ENCODE measurements at regions not wholly inside any gene's neighbourhood (a gene's known extent, or its start where the extent isn't known, plus 50 kb on each side); places are given as distances from the start of the nearest gene placed in this dataset.

DNA sequence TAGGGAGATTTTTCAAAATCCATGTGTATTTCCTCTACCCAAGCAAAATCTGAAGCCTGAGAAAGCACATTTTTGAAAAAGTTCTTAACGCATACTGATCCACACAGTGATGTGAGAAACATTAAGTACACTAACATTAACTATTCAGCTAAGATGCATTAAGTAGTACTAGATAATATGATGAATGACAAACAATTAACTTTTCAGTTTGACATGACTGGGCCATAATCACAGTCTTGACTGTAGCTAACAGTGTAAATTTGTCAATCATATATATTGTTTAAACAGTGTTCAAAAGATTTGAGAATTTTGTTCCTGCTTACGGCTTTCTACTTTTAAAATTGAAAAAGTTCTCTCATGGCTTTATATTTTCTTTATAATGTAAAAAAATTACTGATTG is 72.0 kb downstream of the CNTN3 start:
- DNase-seq (ENCODE audit: extremely low spot score), result no peak
- POLR2A ChIA-PET, result no interaction called here
- CTCF ChIA-PET, result interaction anchor here (1.7 kb wide), 1 partner anchor 8 kb away, joined by 5 read pairs; no protein-coding TSS in a partner anchor
- TF ChIP-seq, protein P1, sequence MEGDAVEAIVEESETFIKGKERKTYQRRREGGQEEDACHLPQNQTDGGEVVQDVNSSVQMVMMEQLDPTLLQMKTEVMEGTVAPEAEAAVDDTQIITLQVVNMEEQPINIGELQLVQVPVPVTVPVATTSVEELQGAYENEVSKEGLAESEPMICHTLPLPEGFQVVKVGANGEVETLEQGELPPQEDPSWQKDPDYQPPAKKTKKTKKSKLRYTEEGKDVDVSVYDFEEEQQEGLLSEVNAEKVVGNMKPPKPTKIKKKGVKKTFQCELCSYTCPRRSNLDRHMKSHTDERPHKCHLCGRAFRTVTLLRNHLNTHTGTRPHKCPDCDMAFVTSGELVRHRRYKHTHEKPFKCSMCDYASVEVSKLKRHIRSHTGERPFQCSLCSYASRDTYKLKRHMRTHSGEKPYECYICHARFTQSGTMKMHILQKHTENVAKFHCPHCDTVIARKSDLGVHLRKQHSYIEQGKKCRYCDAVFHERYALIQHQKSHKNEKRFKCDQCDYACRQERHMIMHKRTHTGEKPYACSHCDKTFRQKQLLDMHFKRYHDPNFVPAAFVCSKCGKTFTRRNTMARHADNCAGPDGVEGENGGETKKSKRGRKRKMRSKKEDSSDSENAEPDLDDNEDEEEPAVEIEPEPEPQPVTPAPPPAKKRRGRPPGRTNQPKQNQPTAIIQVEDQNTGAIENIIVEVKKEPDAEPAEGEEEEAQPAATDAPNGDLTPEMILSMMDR (IDR thresholded peaks at IDR 0.05; ENCODE audit: control extremely low read depth, extremely low read depth, low read depth, missing control alignments), result no peak

DNA sequence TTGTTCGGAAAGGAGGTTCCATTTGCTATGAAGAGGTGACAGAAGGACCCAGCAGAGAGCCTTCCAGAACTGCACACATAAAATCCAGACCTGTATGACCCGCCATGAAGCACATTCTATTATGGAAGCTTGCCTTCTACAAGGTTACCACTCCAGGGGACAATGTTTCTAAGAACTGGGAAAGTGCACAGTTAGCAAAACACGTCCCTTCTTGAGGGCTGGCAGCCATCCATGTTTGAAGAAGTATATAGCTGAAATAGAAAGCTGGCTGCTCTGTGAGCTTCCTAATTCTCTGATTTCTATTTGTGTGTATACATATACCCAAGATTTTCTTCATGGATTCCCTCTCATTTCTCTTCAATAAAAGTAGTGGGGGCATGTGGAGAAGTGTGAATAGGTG is 74.6 kb downstream of the CNTN3 start:
- ChIA-PET POLR2A (no interaction called here), CTCF (interaction anchor here (1.9 kb wide), 1 partner anchor 11 kb away, joined by 5 read pairs; no protein-coding TSS in a partner anchor)
- TF ChIP-seq, protein P1 (IDR thresholded peaks at IDR 0.05; ENCODE audit: control extremely low read depth, extremely low read depth, low read depth, missing control alignments), result no peak
- DNase-seq (ENCODE audit: extremely low spot score), result no peak

DNA sequence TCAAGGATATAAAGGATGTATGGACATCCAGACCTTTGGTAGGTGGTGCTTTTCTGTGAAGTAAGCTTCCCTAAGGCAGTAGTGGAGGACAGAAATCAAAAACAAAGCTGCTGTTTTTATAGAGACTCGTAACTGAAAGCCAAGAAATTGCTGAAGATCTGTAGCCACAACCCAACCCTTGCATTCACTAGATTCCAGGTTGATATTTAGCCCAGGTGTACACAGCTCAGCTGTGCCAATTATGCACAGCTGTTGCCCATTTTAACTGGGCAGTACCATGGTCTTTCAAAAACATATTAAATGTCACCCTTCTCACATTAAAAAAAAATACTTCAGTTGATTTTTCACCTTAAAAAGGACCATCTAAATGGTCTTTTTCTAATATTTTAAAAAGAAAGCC is 75.8 kb downstream of the CNTN3 start:
- CTCF ChIA-PET, result interaction anchor here (1.9 kb wide), 1 partner anchor 12 kb away, joined by 5 read pairs; no protein-coding TSS in a partner anchor
- DNase-seq (ENCODE audit: extremely low spot score), result no peak
- POLR2A ChIA-PET, result no interaction called here
- TF ChIP-seq, protein P1 (IDR thresholded peaks at IDR 0.05; ENCODE audit: control extremely low read depth, extremely low read depth, low read depth, missing control alignments), result no peak

DNA sequence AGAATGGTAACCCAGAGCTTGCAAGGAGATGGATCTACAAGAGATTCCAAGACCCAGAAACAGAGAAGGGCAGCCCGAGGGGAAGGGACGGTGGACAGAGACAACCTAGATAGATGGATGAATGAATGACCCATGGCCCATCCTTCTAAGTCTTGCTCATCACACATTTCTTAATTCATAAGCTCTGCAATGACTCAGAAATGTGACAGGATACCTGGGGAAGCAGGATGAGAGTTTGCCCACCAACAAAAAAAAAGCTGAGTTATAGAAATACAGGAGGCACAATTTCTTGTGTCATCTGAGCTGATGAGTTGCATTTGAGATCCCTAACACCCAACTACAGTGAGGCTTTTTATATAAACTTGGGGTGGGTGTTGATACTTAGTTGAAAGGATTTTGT is 76.6 kb downstream of the CNTN3 start:
- no peak for DNase-seq (ENCODE audit: extremely low spot score)
- POLR2A ChIA-PET, result no interaction called here
- TF ChIP-seq, protein P1 (IDR thresholded peaks at IDR 0.05; ENCODE audit: control extremely low read depth, extremely low read depth, low read depth, missing control alignments), result no peak
- CTCF ChIA-PET, result no interaction called here

DNA sequence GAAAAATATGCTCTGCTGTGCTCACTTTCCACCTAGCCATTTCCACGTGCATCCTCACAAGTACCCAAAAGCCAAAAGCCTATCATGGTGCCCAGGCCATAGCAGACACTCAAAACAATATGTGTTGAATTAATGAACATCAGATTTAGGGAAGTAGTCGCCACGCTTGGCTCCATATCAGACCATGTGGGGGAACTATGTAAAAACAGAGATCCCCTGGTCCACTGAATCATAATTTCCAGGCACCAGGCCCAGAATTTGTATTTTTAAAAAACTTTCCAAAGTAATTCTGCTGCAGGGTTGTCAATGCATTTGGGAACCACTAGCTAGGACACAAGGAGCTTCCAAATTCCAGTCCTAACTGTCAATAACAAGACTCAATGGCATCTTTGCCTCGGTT is 77.3 kb downstream of the CNTN3 start:
- POLR2A ChIA-PET, result interaction anchor here (0.6 kb wide), 1 partner anchor 880 kb away, joined by 6 read pairs; no protein-coding TSS in a partner anchor
- CTCF ChIA-PET, result no interaction called here
- TF ChIP-seq, protein P1 (IDR thresholded peaks at IDR 0.05; ENCODE audit: control extremely low read depth, extremely low read depth, low read depth, missing control alignments), result no peak
- no peak for DNase-seq (ENCODE audit: extremely low spot score)

DNA sequence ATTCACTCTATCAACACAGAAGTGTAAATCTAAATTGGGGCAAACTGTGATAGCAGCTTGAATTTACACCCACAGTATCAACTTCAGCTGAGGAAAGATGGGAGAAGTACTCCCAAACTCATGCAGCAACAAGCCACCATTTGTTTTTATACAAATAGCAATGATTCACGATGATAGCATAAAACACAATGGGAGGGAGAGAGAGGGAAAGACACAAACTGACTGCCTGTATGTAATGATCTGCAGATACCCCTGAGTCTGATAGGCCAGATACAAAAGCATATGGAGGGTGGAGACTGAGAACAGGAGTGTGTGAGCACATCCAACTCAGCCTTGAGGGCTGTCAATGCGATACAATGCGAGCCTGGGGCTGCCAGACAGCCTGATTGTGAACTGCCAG is 79.2 kb downstream of the CNTN3 start:
- TF ChIP-seq, protein P1 (IDR thresholded peaks at IDR 0.05; ENCODE audit: control extremely low read depth, extremely low read depth, low read depth, missing control alignments), result no peak
- ChIA-PET CTCF (no interaction called here), POLR2A (no interaction called here)
- no peak for DNase-seq (ENCODE audit: extremely low spot score)

DNA sequence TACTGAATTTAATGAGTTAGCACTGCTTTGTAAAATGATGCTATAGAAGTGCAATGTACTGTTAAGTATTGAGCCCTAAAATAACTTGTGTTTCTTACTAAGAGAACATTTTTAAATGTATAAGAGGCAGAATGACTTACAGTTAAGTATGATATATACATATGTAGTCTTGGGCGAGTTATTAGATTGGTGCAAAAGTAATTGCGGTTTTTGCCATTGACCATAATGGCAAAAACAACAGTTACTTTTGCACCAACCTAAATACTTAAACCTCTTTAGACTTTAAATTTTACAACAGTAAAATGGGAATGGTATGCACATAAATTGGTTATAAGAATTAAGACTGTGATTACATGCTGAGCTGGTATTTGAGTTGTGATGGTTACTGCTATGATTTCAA is 79.8 kb downstream of the CNTN3 start:
- TF ChIP-seq, protein P1 (IDR thresholded peaks at IDR 0.05; ENCODE audit: control extremely low read depth, extremely low read depth, low read depth, missing control alignments), result no peak

More for the DNA sequence above, 79.8 kb downstream of the CNTN3 start:
- POLR2A ChIA-PET, result no interaction called here
- DNase-seq (ENCODE audit: extremely low spot score), result no peak
- CTCF ChIA-PET, result no interaction called here

Data from GM10248 (cell line).